ENCODE measurements at regions not wholly inside any gene's neighbourhood (a gene's known extent, or its start where the extent isn't known, plus 50 kb on each side); places are given as distances from the start of the nearest gene placed in this dataset.

- no peak for DNase-seq
Measured at GRCh38 chr6:146904596-146904995, 299.6 kb upstream of the STXBP5 start.

DNA sequence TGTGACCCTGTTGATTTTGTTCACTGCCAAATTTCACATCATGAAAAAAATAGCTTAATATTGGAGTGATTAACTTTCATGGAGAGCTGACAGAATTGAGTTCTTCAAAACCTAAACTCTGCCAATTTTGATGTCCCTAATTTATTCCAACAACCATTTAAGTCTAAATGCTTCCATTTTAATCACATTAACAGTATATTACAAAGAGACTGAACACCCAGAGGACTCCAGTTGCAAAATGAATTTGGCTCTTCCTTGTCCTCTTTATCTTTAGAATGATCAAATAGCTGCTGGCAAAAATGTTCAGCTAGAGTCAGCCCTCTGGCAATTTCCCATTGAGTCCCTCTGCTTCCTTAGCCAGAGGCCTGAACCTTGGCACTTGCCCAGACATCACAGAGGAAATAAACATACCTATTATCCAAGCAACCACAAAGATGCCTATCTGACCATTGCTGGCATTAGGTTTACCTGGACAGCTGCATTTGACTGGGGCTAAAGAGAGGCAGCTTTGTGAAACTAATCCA, 299.0 kb upstream of the STXBP5 start:
- no peak for DNase-seq

DNA sequence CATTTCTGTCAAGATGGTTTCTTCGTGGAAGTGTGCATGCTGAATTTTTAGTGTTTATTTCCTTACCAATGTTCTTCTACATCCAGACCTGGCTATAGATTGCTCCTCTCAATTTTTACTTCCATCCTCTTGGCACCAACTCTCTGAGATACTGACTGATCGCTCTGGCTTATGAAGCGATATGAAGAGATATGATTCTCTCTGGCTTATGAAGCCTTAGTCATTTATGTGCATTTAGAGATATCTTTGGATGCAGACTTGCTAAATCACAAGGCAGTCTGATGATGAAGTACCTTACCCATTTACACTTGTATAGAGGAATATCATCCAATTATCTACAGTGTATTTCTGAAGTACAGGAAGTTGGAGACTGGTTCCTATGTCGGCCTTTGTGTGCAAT, 295.4 kb upstream of the STXBP5 start:
- no peak for DNase-seq

DNA sequence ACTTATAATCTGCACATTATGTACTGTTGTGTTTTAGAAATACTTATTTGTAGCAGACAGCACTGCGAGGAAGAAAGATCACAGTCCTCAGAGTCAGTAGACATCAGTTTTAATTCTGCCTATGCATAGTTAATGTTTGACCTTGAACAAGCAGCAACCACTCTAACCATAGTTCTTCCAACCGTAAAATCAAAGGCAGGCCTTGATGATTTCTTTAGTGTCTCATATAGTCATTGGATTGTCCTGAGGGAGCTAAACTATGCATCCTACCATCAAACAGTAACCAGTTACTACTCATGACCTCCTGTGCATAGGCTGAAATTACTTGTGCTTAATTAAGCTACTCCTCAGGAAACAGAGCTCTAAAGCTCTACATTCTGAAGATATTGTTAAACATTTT, 294.8 kb upstream of the STXBP5 start:
- no peak for DNase-seq

- DNase-seq: no peak
Measured at GRCh38 chr6:146909886-146910285, 294.3 kb upstream of the STXBP5 start.

DNA sequence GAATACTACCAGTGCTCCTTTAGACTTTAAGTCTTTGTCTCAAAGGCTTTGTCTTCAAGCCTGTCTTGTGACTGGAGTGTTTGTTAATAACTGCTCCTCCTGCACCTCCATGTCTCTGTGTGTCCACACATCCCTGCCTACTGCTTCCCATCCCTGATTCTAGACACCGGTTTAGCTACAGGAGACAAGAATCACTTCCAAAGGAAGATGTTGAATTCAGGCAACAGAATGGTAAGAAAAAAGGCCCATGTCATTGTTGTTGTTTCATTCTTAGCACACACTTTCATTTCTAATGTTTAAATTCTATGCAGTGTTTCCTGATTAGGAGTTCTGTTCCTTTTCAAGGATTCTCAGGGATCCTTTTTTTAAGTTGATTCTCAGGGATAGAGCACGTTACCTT, 293.6 kb upstream of the STXBP5 start:
- DNase-seq: no peak

- no peak for DNase-seq
Measured at GRCh38 chr6:146911635-146912215, 292.5 kb upstream of the STXBP5 start.

DNA sequence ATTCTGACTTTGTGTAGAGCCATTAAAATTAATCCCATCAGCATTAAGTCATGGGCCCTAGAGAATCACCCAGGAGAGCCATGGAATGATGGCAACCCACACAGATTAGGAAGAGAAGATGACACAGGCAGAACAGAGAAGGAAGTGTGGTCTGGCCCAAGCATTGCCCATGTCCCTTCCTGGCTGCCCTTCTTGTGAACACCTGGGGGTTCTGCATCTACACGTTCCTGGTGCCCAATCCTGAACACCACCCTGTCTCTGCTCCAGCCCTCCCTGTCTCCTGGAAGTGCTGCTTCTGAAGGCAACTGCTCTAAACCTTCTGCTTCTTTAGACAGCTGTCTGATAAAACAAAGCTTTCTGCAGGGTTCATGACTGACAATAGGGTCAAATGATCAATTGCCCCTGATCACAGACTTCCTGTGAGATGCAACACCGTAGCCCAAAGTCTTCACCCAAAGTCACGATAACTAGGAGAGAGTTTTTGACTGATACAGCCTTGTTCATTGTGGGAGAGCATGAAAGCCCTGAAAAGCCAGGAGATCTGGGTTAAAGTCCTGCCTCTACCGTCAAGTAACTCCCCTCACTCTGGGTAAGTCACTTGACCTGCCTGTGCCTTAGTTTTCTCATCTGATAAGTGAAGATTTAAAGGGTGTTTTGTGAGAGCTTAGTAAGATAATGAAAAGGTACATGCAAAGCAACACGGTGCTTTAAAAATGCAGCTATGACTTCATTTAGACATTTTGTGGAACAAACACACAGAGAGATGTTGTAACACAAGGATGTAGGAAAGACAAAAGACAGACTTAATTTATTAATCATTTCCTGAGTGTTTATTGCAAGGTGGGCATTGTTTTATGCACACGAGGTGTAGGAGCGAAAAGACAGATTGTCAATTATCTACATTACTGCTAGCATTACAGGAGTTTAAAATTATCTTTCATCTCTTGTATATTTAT, 291.2 kb upstream of the STXBP5 start:
- no peak for DNase-seq

DNA sequence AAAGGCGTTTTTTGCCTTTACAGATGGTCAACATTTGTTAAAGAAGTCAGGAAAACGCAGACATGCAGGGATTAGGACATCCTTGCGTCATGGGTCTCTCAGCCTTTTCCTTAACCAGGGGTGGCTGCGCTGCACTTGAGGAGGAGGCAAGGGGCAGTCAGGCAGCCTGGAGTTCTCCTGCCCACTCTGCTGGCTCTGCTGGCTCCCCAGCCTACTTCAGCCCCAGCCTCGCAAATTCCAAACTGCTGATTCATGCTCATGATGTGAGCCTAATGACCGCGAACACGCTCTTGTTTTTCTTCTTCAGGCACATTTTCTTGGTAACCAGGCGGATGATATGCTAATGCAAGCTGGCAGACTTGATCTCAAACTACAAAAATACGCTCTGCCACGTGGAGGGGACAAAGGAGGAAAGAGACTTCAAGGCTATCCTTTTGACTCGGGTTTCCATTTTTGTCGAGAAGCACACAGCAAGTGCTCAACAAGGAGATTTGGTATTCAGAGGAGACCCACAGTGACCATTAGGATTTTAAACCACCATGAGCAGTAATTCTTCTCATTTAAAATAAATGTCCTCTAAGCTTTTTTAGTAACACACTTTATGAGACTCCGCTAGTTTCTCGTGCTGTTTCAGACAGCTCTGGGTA, 290.3 kb upstream of the STXBP5 start:
- DNase-seq: peak in 1 of 2 donors; percentile 18

DNA sequence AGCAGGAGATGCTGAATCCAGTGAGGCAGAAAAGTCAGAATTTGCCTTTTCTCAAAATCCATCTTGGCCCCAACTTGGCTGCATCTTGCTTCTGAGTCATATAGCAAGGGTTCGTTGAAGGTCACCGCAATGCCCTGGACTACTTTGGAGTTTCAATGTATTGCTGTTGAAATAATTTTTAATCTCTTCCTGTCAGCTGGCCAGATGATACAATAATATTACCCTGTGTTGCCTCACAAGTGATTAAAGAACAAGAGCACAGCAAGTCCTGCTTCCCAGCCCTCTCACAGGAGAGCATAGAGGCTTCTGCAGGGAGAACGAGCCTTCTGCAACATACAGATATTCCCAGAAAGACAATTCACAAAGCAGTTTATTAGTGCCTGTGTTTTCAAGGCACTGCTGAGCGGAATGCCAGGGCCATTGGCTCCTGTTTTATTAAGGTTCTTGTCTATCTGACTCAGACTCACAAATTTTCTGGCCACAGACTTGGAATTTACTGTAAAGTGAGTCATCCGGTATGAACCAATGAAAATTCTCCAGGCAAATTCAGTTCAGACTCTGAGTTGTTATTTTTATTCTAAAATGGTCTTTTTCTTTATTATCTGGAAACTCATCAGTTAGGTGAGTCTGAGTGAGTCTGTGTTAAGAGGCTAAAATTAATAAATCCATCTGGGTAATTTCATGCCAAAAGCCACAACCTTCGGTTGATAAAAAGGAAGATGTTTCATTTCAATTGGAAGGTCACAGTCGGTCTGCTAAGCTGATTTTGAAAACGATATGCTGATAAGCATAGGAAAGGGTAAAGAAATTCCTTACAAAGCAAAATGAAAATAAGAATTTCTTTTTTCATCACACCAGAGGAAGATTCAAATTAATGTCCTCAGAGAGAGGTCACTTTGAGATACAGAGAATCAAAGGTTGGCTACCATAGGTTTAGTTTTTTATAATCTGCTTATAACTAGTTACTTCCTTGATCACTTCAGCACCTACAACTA, 289.4 kb upstream of the STXBP5 start:
- DNase-seq: peak in 1 of 2 donors; percentile 37

GRCh38 chr6:146915671-146916127, 288.5 kb upstream of the STXBP5 start:
- no peak for DNase-seq

DNA sequence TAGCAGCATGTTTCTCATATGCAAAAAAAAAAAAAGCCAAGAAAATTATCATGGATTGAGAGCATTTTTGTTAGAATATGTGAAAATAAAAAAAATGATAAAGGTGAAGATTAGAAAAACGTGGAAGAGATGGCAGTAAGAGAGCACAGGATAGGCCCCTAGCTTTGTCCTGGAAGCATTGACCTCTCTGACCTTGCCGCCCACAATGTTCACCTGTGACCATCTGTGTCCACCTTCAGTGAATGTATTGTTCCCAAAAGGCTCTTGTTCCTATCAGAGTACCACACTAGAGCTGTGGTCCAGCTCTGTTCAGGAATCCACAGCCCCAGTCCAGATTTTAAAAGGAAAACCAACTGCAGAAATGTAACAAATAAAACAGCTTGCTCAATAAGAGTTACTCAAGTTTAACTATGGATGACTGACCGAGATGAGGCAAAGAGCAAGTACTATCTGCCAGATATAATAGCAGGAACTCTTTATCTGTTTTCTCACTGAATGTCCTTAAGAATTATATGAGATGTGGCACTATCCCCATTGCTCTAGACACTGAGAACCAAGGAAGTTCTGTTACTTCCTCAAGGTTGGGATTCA, 287.7 kb upstream of the STXBP5 start:
- no peak for DNase-seq

GRCh38 chr6:146917182-146917581, 287.0 kb upstream of the STXBP5 start:
- no peak for DNase-seq

DNA sequence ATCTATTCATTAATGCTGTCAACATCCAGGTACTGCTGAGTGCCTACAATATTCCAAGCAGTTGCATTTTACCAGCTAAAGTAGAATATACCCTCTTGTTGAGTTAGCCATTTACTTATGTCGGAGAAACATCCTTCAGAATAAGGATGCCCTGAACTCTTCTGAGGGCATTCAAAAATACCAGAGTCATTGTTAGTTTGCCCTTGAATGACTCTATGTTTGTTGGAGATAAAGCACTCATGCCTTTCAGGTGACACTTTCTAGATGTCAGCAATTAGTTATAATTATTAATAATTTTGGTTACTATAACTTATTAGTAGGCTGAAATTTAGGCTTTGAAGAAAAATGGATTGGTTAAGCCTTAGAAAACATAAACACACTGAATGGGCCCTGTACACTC, 286.2 kb upstream of the STXBP5 start:
- no peak for DNase-seq

- no peak for DNase-seq
Measured at GRCh38 chr6:146919017-146919416, 285.2 kb upstream of the STXBP5 start.

DNA sequence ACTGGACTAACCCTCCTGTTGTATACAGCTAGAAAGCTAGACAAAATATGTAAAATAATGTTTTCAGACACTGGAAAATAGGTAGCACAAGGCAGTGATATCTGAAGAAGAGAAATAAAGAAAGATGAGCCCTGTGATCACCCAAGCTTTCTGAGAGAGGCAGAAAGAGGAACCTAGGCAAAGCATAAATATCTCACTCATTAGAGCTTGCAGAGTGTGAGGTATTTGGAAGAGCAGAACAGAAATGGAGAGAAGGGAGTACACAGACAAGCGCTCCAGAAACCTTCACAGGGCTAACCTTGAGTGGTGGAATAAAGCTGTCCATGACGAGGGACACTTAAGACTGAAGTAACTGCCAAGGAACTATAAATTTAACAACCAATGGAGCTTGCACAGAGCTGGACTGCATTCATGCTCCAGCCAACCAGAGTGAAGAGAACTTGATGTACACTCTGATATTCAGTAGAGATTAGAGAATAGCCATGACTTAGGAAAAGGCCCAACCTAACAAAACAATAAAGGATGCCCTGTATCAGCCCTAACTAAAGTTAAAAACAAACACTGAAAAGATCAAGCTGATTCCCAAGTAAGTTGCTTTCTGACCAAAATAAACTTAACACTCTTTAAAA, 280.9 kb upstream of the STXBP5 start:
- DNase-seq: no peak

DNA sequence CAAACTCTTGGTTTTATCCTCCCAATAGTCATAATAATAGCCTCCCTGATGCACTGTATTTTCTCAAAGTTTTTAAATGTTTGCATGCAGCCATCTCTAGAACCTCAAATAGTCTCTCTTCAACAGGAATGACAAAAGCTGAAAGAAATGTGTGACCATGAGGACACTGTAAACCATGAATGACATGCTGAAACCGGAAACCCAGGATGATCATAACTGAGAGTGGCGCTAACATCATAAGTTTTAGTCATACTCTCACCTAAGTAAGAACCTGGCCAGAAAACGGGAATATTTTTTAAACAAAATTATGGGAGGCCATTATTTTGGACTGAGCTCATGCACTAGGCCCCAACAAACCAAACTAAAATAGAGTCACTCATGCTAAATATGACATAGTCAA, 278.4 kb upstream of the STXBP5 start:
- no peak for DNase-seq

GRCh38 chr6:146928503-146928902, 275.7 kb upstream of the STXBP5 start:
- no peak for DNase-seq

- DNase-seq: no peak
Measured at GRCh38 chr6:146931214-146931613, 273.0 kb upstream of the STXBP5 start.

- DNase-seq: no peak
Measured at GRCh38 chr6:146937316-146937715, 266.9 kb upstream of the STXBP5 start.

- DNase-seq: no peak
Measured at GRCh38 chr6:146938266-146938665, 266.0 kb upstream of the STXBP5 start.

Data from CD4-positive, alpha-beta T cell treated with Interleukin-1 beta for 1 hour (primary cell).